ENCODE measurements at regions not wholly inside any gene's neighbourhood (a gene's known extent, or its start where the extent isn't known, plus 50 kb on each side); places are given as distances from the start of the nearest gene placed in this dataset.

GRCh38 chr3:34534013-34534412 lies 735.6 kb downstream of the PDCD6IP start:
- Histone ChIP-seq H3K27me3 (ENCODE audit: control insufficient read depth, insufficient read depth, low read length) (no peaks in the 10 kb centered on the region), H3K36me3 (ENCODE audit: control insufficient read depth, insufficient read depth, low read length) (no peaks in the 10 kb centered on the region), H3K4me3 (ENCODE audit: low read depth, low read length) (no peak overlapping the region)
- DNase-seq (ENCODE audit: low read depth) (no peak), FAIRE-seq (no peak)
- no peak for TF ChIP-seq CTCF (IDR thresholded peaks at IDR 0.05; ENCODE audit: insufficient read depth, low read length, severe bottlenecking)

- Histone ChIP-seq H3K27me3 (ENCODE audit: control insufficient read depth, insufficient read depth, low read length) (no peaks in the 10 kb centered on the region), H3K4me3 (ENCODE audit: low read depth, low read length) (no peak overlapping the region), H3K36me3 (ENCODE audit: control insufficient read depth, insufficient read depth, low read length) (no peaks in the 10 kb centered on the region)
- FAIRE-seq: no peak
- TF ChIP-seq CTCF (IDR thresholded peaks at IDR 0.05; ENCODE audit: insufficient read depth, low read length, severe bottlenecking): no peak
- DNase-seq (ENCODE audit: low read depth): no peak
Measured at GRCh38 chr3:34544136-34544535, 745.7 kb downstream of the PDCD6IP start.

- Histone ChIP-seq H3K4me3 (ENCODE audit: low read depth, low read length) (no peak overlapping the region), H3K27me3 (ENCODE audit: control insufficient read depth, insufficient read depth, low read length) (no peaks in the 10 kb centered on the region), H3K36me3 (ENCODE audit: control insufficient read depth, insufficient read depth, low read length) (no peaks in the 10 kb centered on the region)
- no peak for TF ChIP-seq CTCF (IDR thresholded peaks at IDR 0.05; ENCODE audit: insufficient read depth, low read length, severe bottlenecking)
- DNase-seq (ENCODE audit: low read depth) (no peak), FAIRE-seq (no peak)
Measured at GRCh38 chr3:34547297-34547920, 749.0 kb downstream of the PDCD6IP start.

- Histone ChIP-seq H3K27me3 (ENCODE audit: control insufficient read depth, insufficient read depth, low read length) (no peaks in the 10 kb centered on the region), H3K4me3 (ENCODE audit: low read depth, low read length) (no peak overlapping the region), H3K36me3 (ENCODE audit: control insufficient read depth, insufficient read depth, low read length) (no peaks in the 10 kb centered on the region)
- DNase-seq (ENCODE audit: low read depth): no peak
- FAIRE-seq: no peak
- no peak for TF ChIP-seq CTCF (IDR thresholded peaks at IDR 0.05; ENCODE audit: insufficient read depth, low read length, severe bottlenecking)
Measured at GRCh38 chr3:34567266-34567665, 768.8 kb downstream of the PDCD6IP start.

- no peak for TF ChIP-seq CTCF (IDR thresholded peaks at IDR 0.05; ENCODE audit: insufficient read depth, low read length, severe bottlenecking)
- FAIRE-seq: no peak
- Histone ChIP-seq H3K36me3 (ENCODE audit: control insufficient read depth, insufficient read depth, low read length) (no peaks in the 10 kb centered on the region), H3K4me3 (ENCODE audit: low read depth, low read length) (no peak overlapping the region), H3K27me3 (ENCODE audit: control insufficient read depth, insufficient read depth, low read length) (no peaks in the 10 kb centered on the region)
- peak; percentile 37 for DNase-seq (ENCODE audit: low read depth)
Measured at GRCh38 chr3:34568766-34569165, 770.3 kb downstream of the PDCD6IP start.

- no peak for FAIRE-seq
- Histone ChIP-seq H3K36me3 (ENCODE audit: control insufficient read depth, insufficient read depth, low read length) (no peaks in the 10 kb centered on the region), H3K27me3 (ENCODE audit: control insufficient read depth, insufficient read depth, low read length) (no peaks in the 10 kb centered on the region), H3K4me3 (ENCODE audit: low read depth, low read length) (no peak overlapping the region)
- peak; percentile 1 for DNase-seq (ENCODE audit: low read depth)
- no peak for TF ChIP-seq CTCF (IDR thresholded peaks at IDR 0.05; ENCODE audit: insufficient read depth, low read length, severe bottlenecking)
Measured at GRCh38 chr3:34569437-34569836, 771.0 kb downstream of the PDCD6IP start.
